Neuron (in vitro differentiated cells): ENCODE measurements at regions not wholly inside any gene's neighbourhood (a gene's known extent, or its start where the extent isn't known, plus 50 kb on each side); places are given as distances from the start of the nearest gene placed in this dataset.

ENCODE experiments used
- H2AFZ ChIP-seq: one replicate; pipeline ENCODE4 v1.6.1; 2013; ENCODE audit warnings: low read depth, mild to moderate bottlenecking, inconsistent platforms, low read length, moderate library complexity
- H3K27me3 ChIP-seq: one replicate; pipeline ENCODE4 v1.6.1; 2013; ENCODE audit warnings: low read length; ENCODE audit not compliant: insufficient read depth
- H3K36me3 ChIP-seq: one replicate; pipeline ENCODE4 v1.6.1; 2013; ENCODE audit warnings: low read length; ENCODE audit not compliant: insufficient read depth
- H3K4me1 ChIP-seq: one replicate; pipeline ENCODE4 v1.6.1; 2013; ENCODE audit warnings: low read length; ENCODE audit not compliant: insufficient read depth
- H3K4me3 ChIP-seq: 2 replicates; pipeline ENCODE4 v1.5.1; 2013; ENCODE audit warnings: mild to moderate bottlenecking, low read length, moderate library complexity
- H3K9me3 ChIP-seq: one replicate; pipeline ENCODE4 v1.6.1; 2013; ENCODE audit warnings: low read length

DNA sequence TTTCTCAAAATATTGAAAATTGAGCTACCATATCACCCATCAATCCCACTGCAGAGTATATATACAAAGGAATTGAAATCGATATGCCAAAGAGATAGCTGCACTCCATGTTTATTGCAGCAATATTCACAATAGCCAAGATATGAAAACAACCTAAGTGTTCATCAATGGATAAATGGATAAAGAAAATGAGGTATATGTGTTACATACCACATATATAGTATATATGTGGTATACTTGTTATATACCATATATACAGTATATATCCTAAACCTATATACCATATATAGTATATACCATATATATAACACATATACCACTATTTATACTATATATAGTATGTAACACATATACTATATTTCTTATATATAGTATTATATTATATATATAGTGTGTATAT lies 313.3 kb downstream of the ZNF608 start:
- Histone ChIP-seq H3K4me1 (peaks cover 5% of the 10 kb centered on the region), H3K4me3 (no peak overlapping the region), H3K27me3 (no peaks in the 10 kb centered on the region), H3K36me3 (no peaks in the 10 kb centered on the region), H3K9me3 (peaks cover 2% of the 10 kb centered on the region), H2AFZ (no peak overlapping the region)

DNA sequence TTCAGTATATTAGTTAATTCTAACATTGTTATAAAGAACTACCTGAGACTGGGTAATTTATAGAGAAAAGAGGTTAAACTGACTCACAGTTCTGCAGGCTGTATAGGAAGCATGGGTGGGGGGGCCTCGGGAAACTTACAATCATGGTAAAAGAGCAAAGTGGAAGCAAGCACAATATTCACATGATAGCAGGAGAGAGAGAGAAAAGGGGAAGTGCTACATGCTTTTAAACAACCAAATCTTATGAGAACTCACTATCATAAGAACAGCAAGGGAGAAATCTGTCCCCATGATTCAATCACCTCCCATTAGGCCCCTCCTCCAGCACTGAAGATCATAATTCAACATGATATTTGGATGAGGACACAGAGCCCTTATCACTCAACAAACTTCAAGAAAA lies 324.9 kb downstream of the ZNF608 start:
- Histone ChIP-seq H3K9me3 (peaks cover 3% of the 10 kb centered on the region), H3K4me3 (no peak overlapping the region), H2AFZ (no peak overlapping the region), H3K4me1 (no peaks in the 10 kb centered on the region), H3K36me3 (no peaks in the 10 kb centered on the region), H3K27me3 (no peaks in the 10 kb centered on the region)

DNA sequence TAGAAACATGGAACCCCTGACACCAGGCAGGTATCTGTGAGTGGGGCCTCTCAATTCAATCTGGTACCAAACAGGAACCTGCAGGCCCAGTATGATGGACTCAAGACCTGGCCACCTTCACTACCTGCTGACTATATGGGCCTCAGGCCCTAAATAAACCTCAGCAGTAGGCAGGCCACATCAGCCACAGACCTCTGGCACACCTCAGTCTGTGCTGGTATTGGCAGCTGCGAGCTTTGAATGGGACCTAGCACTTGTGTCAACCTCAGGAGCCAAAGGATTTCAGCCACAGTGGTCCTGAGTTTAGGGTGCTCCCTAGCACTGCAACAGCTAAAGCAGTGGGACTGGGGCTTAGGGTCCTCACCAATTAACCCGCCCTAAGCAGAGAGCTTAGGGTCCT lies 325.5 kb downstream of the ZNF608 start:
- Histone ChIP-seq H3K9me3 (peaks cover 3% of the 10 kb centered on the region), H3K4me3 (no peak overlapping the region), H3K4me1 (no peaks in the 10 kb centered on the region), H3K36me3 (no peaks in the 10 kb centered on the region), H3K27me3 (no peaks in the 10 kb centered on the region), H2AFZ (no peak overlapping the region)

DNA sequence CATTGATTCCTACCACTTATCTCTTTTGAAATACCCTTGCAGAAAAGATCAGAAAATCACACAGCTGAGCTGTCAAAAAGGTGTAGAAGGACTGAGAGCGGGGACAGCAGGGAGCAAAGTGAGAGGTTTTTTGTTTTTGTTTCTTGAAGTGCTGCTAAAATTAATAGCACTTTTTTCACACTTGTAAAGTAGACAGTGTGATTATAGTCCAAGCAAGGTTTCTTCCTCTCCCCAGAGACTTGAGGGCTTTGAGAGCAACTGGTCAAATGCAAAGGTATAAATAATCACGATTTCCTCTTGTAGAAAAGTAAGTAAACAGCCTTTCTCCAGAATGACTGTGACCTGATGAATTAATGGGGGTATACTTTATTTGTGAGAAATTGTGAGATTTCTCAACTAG lies 326.9 kb downstream of the ZNF608 start:
- H3K4me3 ChIP-seq = no peak overlapping the region
- no peaks in the 10 kb centered on the region for H3K36me3 ChIP-seq
- no peaks in the 10 kb centered on the region for H3K4me1 ChIP-seq
- H3K27me3 ChIP-seq = no peaks in the 10 kb centered on the region
- no peak overlapping the region for H2AFZ ChIP-seq
- peaks cover 3% of the 10 kb centered on the region for H3K9me3 ChIP-seq

- no peak overlapping the region for H3K4me3 ChIP-seq
- no peak overlapping the region for H2AFZ ChIP-seq
- no peaks in the 10 kb centered on the region for H3K27me3 ChIP-seq
These were observed 328.0 kb downstream of the ZNF608 start for GRCh38 chr5:124418390-124418789.

DNA sequence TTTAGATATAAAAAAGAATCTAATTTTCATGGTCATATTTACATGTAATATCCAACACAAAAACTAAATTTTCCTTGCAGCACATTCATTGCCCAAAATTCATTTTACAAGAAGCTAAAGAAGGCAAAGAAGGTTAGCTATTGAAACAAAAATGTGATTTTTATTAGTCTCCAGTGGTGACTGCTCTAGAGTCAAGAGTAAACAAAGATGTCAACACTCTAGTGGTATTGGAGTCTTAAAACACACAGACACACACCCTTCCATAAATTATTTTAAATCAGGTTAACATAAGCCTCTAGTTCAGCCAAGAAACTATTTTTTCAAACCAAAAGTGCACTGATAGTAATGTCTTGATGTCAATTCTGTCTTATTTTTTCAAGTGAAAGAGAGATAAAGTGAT lies 329.2 kb downstream of the ZNF608 start:
- Histone ChIP-seq H3K27me3 (no peaks in the 10 kb centered on the region), H3K9me3 (no peaks in the 10 kb centered on the region), H3K4me3 (no peak overlapping the region), H3K4me1 (no peaks in the 10 kb centered on the region), H3K36me3 (no peaks in the 10 kb centered on the region), H2AFZ (no peak overlapping the region)

More at GRCh38 chr5:124418390-124418789, 328.0 kb downstream of the ZNF608 start:
- Histone ChIP-seq H3K36me3 (no peaks in the 10 kb centered on the region), H3K9me3 (no peaks in the 10 kb centered on the region), H3K4me1 (no peaks in the 10 kb centered on the region)

DNA sequence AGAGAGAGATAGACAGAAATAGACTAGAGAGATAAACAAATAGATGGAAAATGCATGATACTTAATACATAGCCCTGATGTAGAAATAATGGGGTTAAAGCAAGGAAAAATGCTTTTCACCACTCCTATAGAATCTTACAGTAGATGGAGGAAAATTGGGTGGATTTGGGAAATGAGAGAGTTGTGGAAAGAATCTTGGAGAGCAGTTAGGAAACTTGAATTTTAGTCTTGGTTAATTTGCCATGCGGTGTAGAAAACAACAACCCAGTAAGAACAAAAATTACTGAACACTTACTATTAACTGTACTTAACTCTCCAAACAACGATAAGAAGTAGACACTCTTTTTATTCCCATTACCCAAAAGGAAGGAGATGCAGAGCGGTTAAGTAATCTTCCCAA lies 329.8 kb downstream of the ZNF608 start:
- no peaks in the 10 kb centered on the region for H3K36me3 ChIP-seq
- no peaks in the 10 kb centered on the region for H3K4me1 ChIP-seq
- H3K4me3 ChIP-seq = no peak overlapping the region
- no peaks in the 10 kb centered on the region for H3K9me3 ChIP-seq
- H2AFZ ChIP-seq = no peak overlapping the region
- no peaks in the 10 kb centered on the region for H3K27me3 ChIP-seq

- Histone ChIP-seq H2AFZ (no peak overlapping the region), H3K4me3 (no peak overlapping the region), H3K4me1 (no peaks in the 10 kb centered on the region), H3K9me3 (no peaks in the 10 kb centered on the region), H3K36me3 (no peaks in the 10 kb centered on the region), H3K27me3 (no peaks in the 10 kb centered on the region)
These were observed 331.5 kb downstream of the ZNF608 start for GRCh38 chr5:124414973-124415372.

- H2AFZ ChIP-seq = no peak overlapping the region
- H3K36me3 ChIP-seq = no peaks in the 10 kb centered on the region
These were observed 335.6 kb downstream of the ZNF608 start for GRCh38 chr5:124410539-124411488.

DNA sequence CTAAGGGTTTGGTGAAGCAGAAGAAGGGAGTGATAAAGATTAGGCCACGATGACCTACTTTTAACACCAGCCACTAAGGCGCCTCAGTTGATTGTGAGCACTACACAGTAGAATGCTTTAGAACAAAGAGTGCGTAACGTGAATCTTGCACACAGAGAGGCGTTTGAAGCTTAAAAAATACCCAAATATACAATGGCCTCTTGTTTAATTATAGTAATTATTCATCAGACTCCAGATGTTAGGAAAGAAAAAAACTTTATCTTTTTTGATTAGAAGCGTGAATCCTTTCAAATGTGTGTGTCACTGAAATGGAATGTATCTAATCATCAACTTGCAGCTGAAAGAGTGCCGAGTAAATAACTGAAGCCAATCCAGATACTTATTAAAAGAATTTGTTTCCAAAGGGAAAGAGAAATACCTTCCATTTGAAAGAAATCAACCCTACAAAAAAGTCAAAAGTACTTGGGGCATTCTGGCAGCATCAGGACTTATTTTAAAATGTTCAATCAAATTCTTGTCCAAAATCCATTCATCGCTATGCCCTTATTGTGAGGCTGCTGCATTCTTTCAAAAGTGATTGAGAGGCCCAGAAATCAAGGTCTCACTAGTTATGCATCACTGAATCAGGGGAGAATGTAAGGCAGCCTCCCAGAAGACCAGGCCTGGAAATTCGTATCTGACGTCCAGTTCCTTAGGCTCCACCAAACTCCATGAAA lies 337.5 kb downstream of the ZNF608 start:
- Histone ChIP-seq H3K27me3 (no peaks in the 10 kb centered on the region), H2AFZ (no peak overlapping the region), H3K4me3 (no peak overlapping the region), H3K9me3 (no peaks in the 10 kb centered on the region), H3K4me1 (peaks cover 16% of the 10 kb centered on the region), H3K36me3 (no peaks in the 10 kb centered on the region)

More at GRCh38 chr5:124410539-124411488, 335.6 kb downstream of the ZNF608 start:
- Histone ChIP-seq H3K4me1 (peaks cover 16% of the 10 kb centered on the region), H3K27me3 (no peaks in the 10 kb centered on the region), H3K9me3 (no peaks in the 10 kb centered on the region), H3K4me3 (no peak overlapping the region)

GRCh38 chr5:124404796-124405195 lies 341.6 kb downstream of the ZNF608 start:
- H3K27me3 ChIP-seq = no peaks in the 10 kb centered on the region
- H2AFZ ChIP-seq = no peak overlapping the region
- H3K36me3 ChIP-seq = no peaks in the 10 kb centered on the region
- H3K4me3 ChIP-seq = no peak overlapping the region
- H3K4me1 ChIP-seq = peaks cover 23% of the 10 kb centered on the region
- no peaks in the 10 kb centered on the region for H3K9me3 ChIP-seq

- Histone ChIP-seq H3K9me3 (no peaks in the 10 kb centered on the region), H3K4me3 (no peak overlapping the region), H3K36me3 (no peaks in the 10 kb centered on the region), H2AFZ (no peak overlapping the region), H3K4me1 (peaks cover 12% of the 10 kb centered on the region), H3K27me3 (no peaks in the 10 kb centered on the region)
These were observed 343.2 kb downstream of the ZNF608 start for GRCh38 chr5:124403281-124403680.

DNA sequence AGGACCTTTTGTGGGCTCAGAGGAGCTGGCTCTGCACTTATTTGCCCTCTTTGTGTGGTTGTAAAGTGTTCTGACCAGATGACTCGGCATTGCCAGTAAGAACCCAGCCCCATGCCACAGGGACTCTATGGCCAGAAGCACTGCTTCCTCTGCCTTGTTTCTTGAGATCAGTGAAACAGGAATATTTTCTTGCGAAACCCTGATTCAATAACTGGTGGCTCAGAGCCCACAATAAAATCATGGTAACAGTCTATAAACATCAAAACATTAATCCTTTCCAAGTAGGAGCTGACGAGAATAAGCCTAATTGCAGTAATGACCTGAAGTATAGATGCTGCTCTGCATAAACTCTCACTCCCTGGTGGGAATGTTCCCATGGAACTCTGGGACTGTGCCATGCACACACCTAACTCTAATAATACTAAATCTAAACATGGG lies 344.3 kb downstream of the ZNF608 start:
- no peaks in the 10 kb centered on the region for H3K27me3 ChIP-seq
- H3K9me3 ChIP-seq = no peaks in the 10 kb centered on the region
- no peaks in the 10 kb centered on the region for H3K36me3 ChIP-seq
- H2AFZ ChIP-seq = no peak overlapping the region
- H3K4me1 ChIP-seq = peaks cover 10% of the 10 kb centered on the region
- H3K4me3 ChIP-seq = no peak overlapping the region
